Fibroblast of lung (primary cell): ENCODE measurements at regions not wholly inside any gene's neighbourhood (a gene's known extent, or its start where the extent isn't known, plus 50 kb on each side); places are given as distances from the start of the nearest gene placed in this dataset.

Source experiments
- CTCF ChIP-seq, 2 donors: IDR thresholded peaks in 1 of 2; conservative IDR thresholded peaks in 1 of 2; 1 replicate in 1 of 2; 2 replicates in 1 of 2; pipeline ENCODE4 v1.5.1; 2011 to 2012; ENCODE audit warnings: low read length in 2 of 2, control low read depth in 1 of 2, inconsistent platforms in 1 of 2, low read depth in 1 of 2, mild to moderate bottlenecking in 1 of 2
- EZH2 ChIP-seq: IDR thresholded peaks from 2 replicates; pipeline ENCODE4 v1.5.1; 2012; ENCODE audit warnings: low read length, control low read depth, mild to moderate bottlenecking; ENCODE audit errors: missing control alignments

DNA sequence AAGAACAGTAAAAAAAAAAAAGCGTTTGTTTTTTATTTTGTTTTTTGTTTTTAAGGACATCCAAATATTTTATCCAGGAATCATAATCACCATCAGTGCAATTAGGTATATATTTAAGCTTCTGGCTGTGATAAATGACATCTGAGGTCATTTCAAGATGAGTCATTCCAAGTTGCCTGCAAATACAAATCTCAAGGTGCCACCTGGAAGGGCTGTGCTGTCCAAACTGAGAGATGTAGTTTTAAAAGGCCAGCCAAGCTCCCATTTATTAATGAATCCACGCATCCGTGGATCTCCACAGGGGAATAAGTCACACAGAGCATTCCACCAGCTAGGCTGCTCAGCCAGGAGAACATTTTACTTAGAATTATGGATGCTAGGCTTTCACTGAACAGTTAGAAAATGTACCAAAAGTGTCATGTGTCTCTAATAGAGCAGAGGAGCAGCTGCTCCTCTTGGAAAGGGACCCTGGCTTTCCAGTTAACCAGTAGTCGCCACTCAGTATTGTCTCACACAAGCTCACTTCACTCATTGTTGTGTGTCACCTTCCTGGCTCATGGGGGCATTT lies 1151.4 kb upstream of the TMEM132C start:
- no peak for TF ChIP-seq CTCF (conservative IDR thresholded peaks at IDR 0.05 in 1 of 2, IDR thresholded peaks at IDR 0.05 in 1 of 2; ENCODE audit: low read depth in 1 of 2, low read length in 2 of 2)
- no peak for TF ChIP-seq EZH2
